Pancreas (tissue), 10 donors: ENCODE measurements at regions not wholly inside any gene's neighbourhood (a gene's known extent, or its start where the extent isn't known, plus 50 kb on each side); places are given as distances from the start of the nearest gene placed in this dataset.

Experiments
- ATAC-seq, 4 donors: fragments of 200-7000 bp; cut with Tn5 transposase; one replicate each; pipeline versions ENCODE4 v1.8.0 to v1.9.1; 2020; ENCODE audit warnings: mild to moderate bottlenecking in 4 of 4, moderate library complexity in 4 of 4
- DNase-seq, 6 donors: peaks; one replicate each; pipeline ENCODE4 v3.0.0-alpha.2; 2020
- FAIRE-seq: peaks from 2 replicates; lab custom pipeline; 2012; peaks lifted over from hg19 to GRCh38; lab: Jason Lieb, UNC
- H3K27ac ChIP-seq, 4 donors: fragments of 200-600 bp; sonication (generic); 1 replicate in 3 of 4; 2 replicates in 1 of 4; pipeline versions ENCODE4 v1.5.0 to v1.8.0; 2020
- H3K27me3 ChIP-seq, 4 donors: fragments of 200-600 bp; one replicate each; pipeline ENCODE4 v1.8.0; 2021
- H3K36me3 ChIP-seq, 3 donors: fragments of 200-600 bp; sonication (generic) in 1 of 3; one replicate each; pipeline versions ENCODE4 v1.5.0 to v1.8.0; 2020 to 2021
- H3K4me1 ChIP-seq, 3 donors: fragments of 200-600 bp; one replicate each; pipeline ENCODE4 v1.8.0; 2021
- H3K4me3 ChIP-seq, 4 donors: fragments of 200-600 bp; sonication (generic) in 2 of 4; one replicate each; pipeline versions ENCODE4 v1.5.0 to v1.8.0; 2020 to 2021
- H3K9me3 ChIP-seq, 4 donors: fragments of 200-600 bp; one replicate each; pipeline ENCODE4 v1.8.0; 2021
- WGBS, 2 donors: extraction: QIAGEN DNeasy Blood & Tissue Kit; methylation state at CpG; one replicate each; pipeline ENCODE4 v1.1.7; 2013; 5-methylcytosine and 5-hydroxymethylcytosine counted together
- intact Hi-C, 3 donors: fragments of 100-400 bp; cut with DNase I; formaldehyde crosslinking; loops; one replicate each; pipeline versions ENCODE4 v1.11.1 to v1.14.2; 2022
- TF ChIP-seq, protein P1 (sequence below), 4 donors: fragments of 200-600 bp; sonication (generic) in 3 of 4; IDR thresholded peaks; one replicate each; pipeline versions ENCODE4 v1.5.0 to v1.8.0; 2021; ENCODE audit warnings: antibody characterized with exemption in 4 of 4
- donor health status: healthy with polysubstance abuse.
- donor health status: DM: no; HTN: no; CAD: no; lungs with moderate emphysema.
- donor health status: DM: no; HTN: no; CAD: no.
- donor health status: control.
- donor health status: control.
- donor health status: Bipolar disorder and iron deficiency.
- donor health status: DM: yes; HTN: yes; CAD: no.
- donor health status: DM: no; HTN: no; CAD: no.
- donor health status: DM: no; HTN: no; CAD: no.
- donor health status: DM: yes; HTN: yes; CAD: no.

DNA sequence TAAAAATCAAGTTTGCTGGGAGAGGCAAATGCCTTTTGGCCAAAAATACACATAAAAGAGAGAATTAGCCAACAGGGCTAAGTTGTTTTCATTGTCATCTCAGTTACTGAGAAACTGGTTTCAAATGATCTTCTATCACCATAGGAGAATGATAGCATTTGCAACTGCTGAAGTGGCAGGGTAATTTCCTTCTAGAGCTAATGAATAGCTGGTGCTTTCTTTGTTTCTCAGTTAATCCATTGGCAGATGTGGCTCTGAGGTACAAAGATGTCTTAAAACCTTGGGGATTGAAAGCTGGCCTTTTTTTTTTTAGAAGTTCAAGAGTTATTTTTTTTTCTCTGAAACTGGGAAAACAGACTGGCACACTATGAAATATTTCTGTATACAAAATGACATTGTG, 332.7 kb upstream of the KLF12 start:
- FAIRE-seq (no peak), ATAC-seq (no peak), DNase-seq (no peak)
- intact Hi-C loops: no loop called here
- TF ChIP-seq, protein P1, sequence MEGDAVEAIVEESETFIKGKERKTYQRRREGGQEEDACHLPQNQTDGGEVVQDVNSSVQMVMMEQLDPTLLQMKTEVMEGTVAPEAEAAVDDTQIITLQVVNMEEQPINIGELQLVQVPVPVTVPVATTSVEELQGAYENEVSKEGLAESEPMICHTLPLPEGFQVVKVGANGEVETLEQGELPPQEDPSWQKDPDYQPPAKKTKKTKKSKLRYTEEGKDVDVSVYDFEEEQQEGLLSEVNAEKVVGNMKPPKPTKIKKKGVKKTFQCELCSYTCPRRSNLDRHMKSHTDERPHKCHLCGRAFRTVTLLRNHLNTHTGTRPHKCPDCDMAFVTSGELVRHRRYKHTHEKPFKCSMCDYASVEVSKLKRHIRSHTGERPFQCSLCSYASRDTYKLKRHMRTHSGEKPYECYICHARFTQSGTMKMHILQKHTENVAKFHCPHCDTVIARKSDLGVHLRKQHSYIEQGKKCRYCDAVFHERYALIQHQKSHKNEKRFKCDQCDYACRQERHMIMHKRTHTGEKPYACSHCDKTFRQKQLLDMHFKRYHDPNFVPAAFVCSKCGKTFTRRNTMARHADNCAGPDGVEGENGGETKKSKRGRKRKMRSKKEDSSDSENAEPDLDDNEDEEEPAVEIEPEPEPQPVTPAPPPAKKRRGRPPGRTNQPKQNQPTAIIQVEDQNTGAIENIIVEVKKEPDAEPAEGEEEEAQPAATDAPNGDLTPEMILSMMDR (IDR thresholded peaks at IDR 0.05): no peak
- no peak overlapping the region for H3K27ac ChIP-seq
- H3K4me1 ChIP-seq: no peaks in the 10 kb centered on the region
- no peaks in the 10 kb centered on the region for H3K9me3 ChIP-seq
- no peak overlapping the region for H3K4me3 ChIP-seq
- no peaks in the 10 kb centered on the region for H3K27me3 ChIP-seq
- H3K36me3 ChIP-seq: no peaks in the 10 kb centered on the region

DNA sequence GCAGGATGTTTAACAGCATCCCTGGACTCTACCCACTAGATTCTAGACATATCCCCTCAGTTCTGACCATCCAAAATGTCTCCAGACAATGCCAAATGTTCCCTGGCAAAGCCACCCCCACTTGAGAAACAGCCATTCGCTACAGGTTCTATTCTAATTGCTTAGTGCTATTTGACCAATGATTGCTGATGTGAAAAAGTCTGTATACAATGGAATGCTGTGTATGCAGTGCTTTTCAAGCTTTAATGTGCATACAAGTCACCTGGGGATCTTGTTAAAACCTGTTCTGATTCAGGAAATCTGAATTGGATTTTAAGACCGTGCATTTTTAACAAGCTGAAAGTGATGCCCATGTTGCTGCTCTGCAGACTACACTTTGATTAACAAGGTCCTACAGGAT, 331.8 kb upstream of the KLF12 start:
- TF ChIP-seq, protein P1 (IDR thresholded peaks at IDR 0.05): no peak
- DNase-seq (no peak), ATAC-seq (no peak), FAIRE-seq (no peak)
- no peaks in the 10 kb centered on the region for H3K4me1 ChIP-seq
- H3K4me3 ChIP-seq: no peak overlapping the region
- H3K27ac ChIP-seq: no peak overlapping the region
- H3K27me3 ChIP-seq: no peaks in the 10 kb centered on the region
- 54 to 57% methylated on average over 2 of the region's 2 CpGs for WGBS, 2 donors
- intact Hi-C loops: no loop called here
- no peaks in the 10 kb centered on the region for H3K36me3 ChIP-seq
- no peaks in the 10 kb centered on the region for H3K9me3 ChIP-seq

DNA sequence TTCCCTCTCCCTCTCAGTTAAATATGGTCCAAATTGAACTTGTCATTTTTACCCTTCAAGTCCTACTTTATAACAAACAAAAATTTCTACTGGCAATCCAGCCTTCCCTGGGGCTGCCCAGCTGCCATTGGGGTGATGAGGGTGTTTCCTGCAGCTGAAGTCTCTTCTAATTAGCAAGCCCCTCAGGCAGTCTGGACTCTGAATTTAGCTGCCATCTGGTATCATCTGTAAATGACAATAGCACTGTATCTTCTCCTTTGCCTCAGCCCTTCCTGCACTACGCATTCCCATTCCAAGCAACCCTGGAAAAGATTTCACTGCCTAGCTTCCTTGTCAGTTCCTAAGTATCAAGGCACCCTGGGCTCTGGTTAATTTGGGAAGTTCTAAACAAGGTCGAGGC, 331.1 kb upstream of the KLF12 start:
- ATAC-seq: no peak
- H3K9me3 ChIP-seq: no peaks in the 10 kb centered on the region
- 54 to 60% methylated on average over 2 of the region's 2 CpGs for WGBS, 2 donors
- no peak for FAIRE-seq
- TF ChIP-seq, protein P1 (IDR thresholded peaks at IDR 0.05): no peak
- no peak overlapping the region for H3K4me3 ChIP-seq
- no peak for DNase-seq
- no peaks in the 10 kb centered on the region for H3K4me1 ChIP-seq
- H3K27me3 ChIP-seq: no peaks in the 10 kb centered on the region
- H3K27ac ChIP-seq: no peak overlapping the region
- intact Hi-C loops: no loop called here
- no peaks in the 10 kb centered on the region for H3K36me3 ChIP-seq

DNA sequence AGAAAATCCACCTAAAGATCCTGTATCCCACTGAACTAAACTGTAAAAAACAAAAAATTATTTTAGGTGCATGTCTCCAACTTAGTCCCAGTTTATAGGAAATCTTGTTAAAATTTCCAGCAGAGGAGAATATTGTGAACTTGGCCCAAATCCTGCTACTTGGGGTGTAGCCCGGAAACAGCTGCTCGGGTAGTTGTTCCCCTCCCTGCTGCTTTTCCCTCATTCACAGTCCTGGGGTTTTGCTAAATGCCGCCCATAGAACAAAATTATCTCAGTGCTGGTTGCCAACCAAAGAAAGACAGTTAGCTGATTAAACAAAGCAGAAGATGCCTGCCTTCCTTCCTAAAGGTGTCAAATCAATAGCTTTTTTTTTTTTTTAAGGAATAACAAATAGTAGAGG, 330.5 kb upstream of the KLF12 start:
- Histone ChIP-seq H3K4me3 (no peak overlapping the region), H3K27ac (no peak overlapping the region), H3K36me3 (no peaks in the 10 kb centered on the region), H3K9me3 (no peaks in the 10 kb centered on the region), H3K4me1 (no peaks in the 10 kb centered on the region), H3K27me3 (no peaks in the 10 kb centered on the region)
- TF ChIP-seq, protein P1 (IDR thresholded peaks at IDR 0.05): no peak
- DNase-seq: no peak
- intact Hi-C loops: no loop called here
- ATAC-seq: peak in 1 of 4 donors; percentile 34
- WGBS, 2 donors: 65 to 76% methylated on average over 3 of the region's 3 CpGs
- no peak for FAIRE-seq

DNA sequence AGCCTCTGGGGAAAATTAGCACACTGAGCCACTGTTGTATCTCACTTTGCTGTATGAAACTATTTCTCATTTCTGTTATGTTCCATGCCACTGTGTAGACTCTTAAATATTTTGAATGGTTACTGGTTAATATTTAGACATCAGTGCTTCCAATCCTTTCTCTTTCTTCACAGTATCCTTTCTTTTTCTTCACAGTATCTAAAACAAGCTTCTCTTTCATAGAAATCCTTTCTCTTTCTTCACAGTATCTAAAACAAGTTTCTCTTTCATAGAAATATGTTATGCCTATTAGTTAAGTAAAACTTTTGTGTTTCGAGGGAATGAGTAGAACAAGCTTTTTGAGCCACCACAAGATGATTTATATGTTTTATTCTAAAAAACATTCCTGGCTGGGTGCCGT, 326.8 kb upstream of the KLF12 start:
- TF ChIP-seq, protein P1 (IDR thresholded peaks at IDR 0.05): no peak
- H3K4me1 ChIP-seq: no peaks in the 10 kb centered on the region
- no peaks in the 10 kb centered on the region for H3K36me3 ChIP-seq
- FAIRE-seq: no peak
- intact Hi-C loops: no loop called here
- 56 to 61% methylated on average over 2 of the region's 2 CpGs for WGBS, 2 donors
- ATAC-seq: no peak
- H3K4me3 ChIP-seq: no peak overlapping the region
- H3K27ac ChIP-seq: no peak overlapping the region
- no peaks in the 10 kb centered on the region for H3K9me3 ChIP-seq
- H3K27me3 ChIP-seq: no peaks in the 10 kb centered on the region
- DNase-seq: no peak
